Choroid plexus epithelial cell (primary cell): ENCODE measurements at regions not wholly inside any gene's neighbourhood (a gene's known extent, or its start where the extent isn't known, plus 50 kb on each side); places are given as distances from the start of the nearest gene placed in this dataset.
"Not testable (repeated sequence)": the region's sequence is repeated elsewhere in the genome, so short reads cannot be mapped to it uniquely, and the experiment has no call there.

Source experiments
- DNase-seq: peaks from one replicate; pipeline ENCODE4 v3.0.0-alpha.2; 2010; ENCODE audit warnings: low read depth
- H3K4me3 ChIP-seq: 2 replicates; pipeline ENCODE4 v1.5.1; 2011; ENCODE audit warnings: low read depth, mild to moderate bottlenecking, control low read depth, low read length, moderate library complexity
- CTCF ChIP-seq: conservative IDR thresholded peaks from 2 replicates; pipeline ENCODE4 v1.5.1; 2011; ENCODE audit warnings: low read depth, mild to moderate bottlenecking, control low read depth, inconsistent platforms, low read length, moderate library complexity

GRCh38 chr12:43235721-43236120, 316.3 kb downstream of the ADAMTS20 start:
- no peak for DNase-seq
- no peak overlapping the region for H3K4me3 ChIP-seq
- TF ChIP-seq CTCF, result no peak

DNA sequence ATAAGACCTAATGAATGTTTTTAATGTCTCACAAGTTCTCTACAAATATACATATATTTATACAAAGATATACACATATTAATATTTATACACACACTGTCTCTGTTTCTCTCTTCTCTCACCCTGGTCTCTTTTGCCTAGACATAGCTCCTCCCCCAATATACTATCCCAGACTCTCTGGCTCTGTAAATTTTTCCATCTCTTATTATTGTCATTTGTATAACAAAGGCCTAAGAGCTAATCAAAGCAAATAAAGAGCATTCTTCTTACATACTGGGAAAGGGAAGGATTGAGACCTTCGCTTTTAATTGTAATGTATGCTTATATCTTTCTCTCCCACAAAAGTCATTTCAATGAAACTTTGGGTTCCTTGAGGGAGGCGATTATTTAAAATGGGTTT, 318.1 kb downstream of the ADAMTS20 start:
- DNase-seq, result no peak
- no peak overlapping the region for H3K4me3 ChIP-seq
- no peak for TF ChIP-seq CTCF

GRCh38 chr12:43226151-43226550, 325.9 kb downstream of the ADAMTS20 start:
- DNase-seq, result no peak
- no peak overlapping the region for H3K4me3 ChIP-seq
- no peak for TF ChIP-seq CTCF

DNA sequence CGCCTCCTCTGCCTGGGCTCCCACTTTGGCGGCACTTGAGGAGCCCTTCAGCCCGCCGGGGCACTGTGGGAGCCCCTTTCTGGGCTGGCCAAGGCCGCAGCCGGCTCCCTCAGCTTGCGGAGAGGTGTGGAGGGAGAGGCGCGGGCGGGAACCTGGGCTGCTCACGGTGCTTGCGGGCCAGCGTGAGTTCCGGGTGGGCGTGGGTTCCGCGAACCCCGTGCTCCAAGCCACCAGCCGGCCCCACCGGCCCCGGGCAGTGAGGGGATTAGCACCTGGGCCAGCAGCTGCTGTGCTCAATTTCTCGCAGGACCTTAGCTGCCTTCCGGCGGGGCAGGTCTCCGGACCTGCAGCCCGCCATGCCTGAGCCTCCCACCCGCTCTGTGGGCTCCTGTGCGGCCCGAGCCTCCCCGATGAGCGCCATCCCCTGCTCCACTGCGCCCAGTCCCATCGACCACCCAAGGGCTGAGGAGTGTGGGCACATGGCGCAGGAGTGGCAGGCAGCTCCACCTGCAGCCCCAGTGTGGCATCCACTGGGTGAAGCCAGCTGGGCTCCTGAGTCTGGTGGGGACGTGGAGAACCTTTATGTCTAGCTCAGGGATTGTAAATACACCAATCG, 327.7 kb downstream of the ADAMTS20 start:
- not testable (repeated sequence) for H3K4me3 ChIP-seq

GRCh38 chr12:43222796-43223195, 329.2 kb downstream of the ADAMTS20 start:
- TF ChIP-seq CTCF, result no peak
- H3K4me3 ChIP-seq, result no peak overlapping the region
- DNase-seq, result no peak

More for the DNA sequence above, 327.7 kb downstream of the ADAMTS20 start:
- not testable (repeated sequence) for DNase-seq

GRCh38 chr12:43221216-43221615, 330.8 kb downstream of the ADAMTS20 start:
- DNase-seq, result no peak
- no peak for TF ChIP-seq CTCF
- H3K4me3 ChIP-seq, result no peak overlapping the region

- no peak for DNase-seq
- no peak for TF ChIP-seq CTCF
- H3K4me3 ChIP-seq, result no peak overlapping the region
These were observed 335.5 kb downstream of the ADAMTS20 start for GRCh38 chr12:43216490-43216889.
